NCI-H2107 treated with DMSO at 0.1 percent for 48 hours (cell line): ENCODE measurements at regions not wholly inside any gene's neighbourhood (a gene's known extent, or its start where the extent isn't known, plus 50 kb on each side); places are given as distances from the start of the nearest gene placed in this dataset.

Source experiments
- DNase-seq: peaks from one replicate; lab custom pipeline; 2025; ENCODE audit not compliant: unreplicated experiment; lab: John Stamatoyannopoulos, UW

DNA sequence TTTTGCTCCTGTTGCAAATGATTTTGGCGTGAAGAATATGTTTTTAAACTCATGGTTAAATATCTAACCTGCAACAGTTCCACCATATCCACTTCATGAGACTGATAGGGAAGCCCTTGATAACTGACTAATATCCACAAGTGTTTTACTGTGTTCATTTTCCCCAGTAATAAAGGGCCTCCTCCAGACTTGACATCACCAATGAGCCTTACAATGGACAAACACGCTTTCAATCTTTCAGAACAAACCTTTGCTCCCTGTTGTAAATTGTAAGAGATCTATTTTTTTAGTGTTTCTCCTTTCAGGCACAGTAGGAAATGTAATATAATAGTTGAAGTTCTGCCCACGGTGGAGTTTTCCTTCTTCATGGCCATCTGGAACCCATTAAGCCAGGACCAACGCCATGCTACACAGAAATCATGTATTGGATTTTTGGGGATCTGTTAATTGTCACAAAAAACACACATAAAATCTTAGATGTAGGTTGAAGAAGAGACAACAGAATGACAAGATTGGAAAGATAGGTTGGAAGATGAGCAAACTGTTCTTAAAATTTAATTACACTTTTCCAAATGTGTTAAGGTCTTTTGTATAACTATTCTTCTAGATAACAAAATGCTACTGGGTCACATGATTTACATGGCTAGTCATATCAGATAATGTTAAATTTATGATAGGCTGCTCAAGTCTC is 1030.1 kb downstream of the FSTL5 start:
- DNase-seq, result no peak

DNA sequence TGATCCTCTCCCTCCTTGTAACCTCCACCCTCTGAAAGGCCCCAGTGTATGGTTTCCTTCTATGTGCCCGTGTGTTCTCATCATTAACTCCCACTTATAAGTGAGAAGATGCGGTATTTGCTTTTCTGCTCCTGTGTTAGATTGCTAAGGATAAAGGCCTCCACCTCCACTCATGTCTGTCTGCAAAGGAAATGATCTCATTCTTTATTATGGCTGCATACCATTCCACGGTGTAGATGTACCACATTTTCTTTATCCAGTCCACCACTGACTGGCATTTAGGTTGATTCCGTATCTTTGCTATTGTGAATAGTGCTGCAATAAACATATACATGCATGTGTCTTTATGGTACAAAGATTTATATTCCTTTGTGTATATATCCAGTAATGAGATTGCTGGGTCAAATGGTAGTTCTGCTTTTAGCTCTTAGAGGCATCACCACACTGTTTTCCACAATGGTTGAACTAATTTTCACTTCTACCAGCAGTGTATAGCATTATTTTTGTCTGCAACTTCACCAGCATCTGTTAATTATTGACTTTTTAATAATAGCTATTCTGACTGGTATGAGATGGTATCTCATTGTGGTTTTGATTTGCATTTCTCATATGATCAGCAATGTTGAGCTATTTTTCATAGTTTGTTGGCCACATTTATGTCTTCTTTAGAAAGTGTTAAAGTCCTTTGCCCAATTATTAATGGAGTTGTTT is 1030.9 kb downstream of the FSTL5 start:
- DNase-seq, result no peak

DNA sequence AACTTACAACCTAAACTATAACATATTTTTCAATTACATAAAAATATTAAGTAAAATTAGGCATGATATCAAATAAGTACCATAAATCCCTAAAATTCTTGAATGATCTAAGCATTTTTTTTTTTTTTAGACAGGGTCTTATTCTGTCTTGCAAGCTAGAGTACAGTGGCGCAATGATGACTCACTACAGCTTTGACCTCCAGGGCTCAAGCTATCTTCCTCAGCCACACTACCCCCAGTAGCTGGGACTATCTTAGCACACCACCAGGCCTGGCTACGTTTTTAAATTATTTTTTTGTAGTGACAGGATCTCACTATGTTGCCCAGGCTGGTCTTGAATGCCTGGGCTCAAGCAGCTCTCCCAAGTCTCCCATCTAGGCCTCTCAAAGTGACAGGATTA is 1042.3 kb downstream of the FSTL5 start:
- DNase-seq, result no peak

GRCh38 chr4:161101881-161102280 is 1061.9 kb downstream of the FSTL5 start:
- no peak for DNase-seq

DNA sequence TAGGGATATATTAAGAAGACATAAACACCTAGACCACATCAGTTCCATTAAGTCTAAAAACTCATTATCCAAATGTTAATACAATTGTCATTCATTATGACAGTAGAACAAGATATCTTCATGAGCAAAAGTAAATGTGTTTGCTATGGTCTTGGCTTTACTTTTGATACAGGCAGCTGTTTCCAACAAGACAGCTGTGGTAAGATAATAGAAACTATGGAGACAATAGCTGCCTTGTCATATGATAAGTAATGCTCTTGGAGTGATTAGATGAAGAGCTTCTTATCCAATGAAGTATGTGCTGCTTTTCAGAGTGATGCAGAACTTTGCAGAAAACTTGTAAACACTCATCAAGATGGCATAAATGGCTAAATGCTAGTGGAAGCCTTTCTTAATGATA is 1066.0 kb downstream of the FSTL5 start:
- DNase-seq, result no peak

DNA sequence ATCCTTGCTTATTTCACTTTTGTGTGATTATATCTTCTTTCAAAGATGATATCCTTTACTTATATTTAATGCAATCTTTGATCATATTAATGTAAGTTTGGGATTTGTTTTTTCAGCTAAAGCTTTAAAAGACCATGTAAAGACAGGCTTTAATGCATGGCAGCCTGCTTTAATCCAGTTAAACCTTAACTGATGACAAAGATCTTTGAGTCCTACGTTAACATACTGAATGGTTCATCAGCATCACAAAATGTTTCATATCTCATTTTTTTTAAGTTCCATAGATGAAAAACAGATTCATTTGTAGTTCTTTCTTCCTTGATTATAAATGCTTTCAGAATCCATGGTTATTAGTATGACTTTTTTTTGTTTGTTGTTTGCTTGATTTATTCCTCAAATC is 1102.8 kb downstream of the FSTL5 start:
- DNase-seq, result no peak
